ENCODE measurements at regions not wholly inside any gene's neighbourhood (a gene's known extent, or its start where the extent isn't known, plus 50 kb on each side); places are given as distances from the start of the nearest gene placed in this dataset.
"Not testable (repeated sequence)": the region's sequence is repeated elsewhere in the genome, so short reads cannot be mapped to it uniquely, and the experiment has no call there.

GRCh38 chr2:67772216-67773170 is 290.3 kb downstream of the C1D start:
- DNase-seq (ENCODE audit: low spot score), result no peak
- TF ChIP-seq, protein P1, sequence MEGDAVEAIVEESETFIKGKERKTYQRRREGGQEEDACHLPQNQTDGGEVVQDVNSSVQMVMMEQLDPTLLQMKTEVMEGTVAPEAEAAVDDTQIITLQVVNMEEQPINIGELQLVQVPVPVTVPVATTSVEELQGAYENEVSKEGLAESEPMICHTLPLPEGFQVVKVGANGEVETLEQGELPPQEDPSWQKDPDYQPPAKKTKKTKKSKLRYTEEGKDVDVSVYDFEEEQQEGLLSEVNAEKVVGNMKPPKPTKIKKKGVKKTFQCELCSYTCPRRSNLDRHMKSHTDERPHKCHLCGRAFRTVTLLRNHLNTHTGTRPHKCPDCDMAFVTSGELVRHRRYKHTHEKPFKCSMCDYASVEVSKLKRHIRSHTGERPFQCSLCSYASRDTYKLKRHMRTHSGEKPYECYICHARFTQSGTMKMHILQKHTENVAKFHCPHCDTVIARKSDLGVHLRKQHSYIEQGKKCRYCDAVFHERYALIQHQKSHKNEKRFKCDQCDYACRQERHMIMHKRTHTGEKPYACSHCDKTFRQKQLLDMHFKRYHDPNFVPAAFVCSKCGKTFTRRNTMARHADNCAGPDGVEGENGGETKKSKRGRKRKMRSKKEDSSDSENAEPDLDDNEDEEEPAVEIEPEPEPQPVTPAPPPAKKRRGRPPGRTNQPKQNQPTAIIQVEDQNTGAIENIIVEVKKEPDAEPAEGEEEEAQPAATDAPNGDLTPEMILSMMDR (IDR thresholded peaks at IDR 0.05; ENCODE audit: extremely low read depth, missing control alignments), result no peak

- TF ChIP-seq, protein P1 (IDR thresholded peaks at IDR 0.05; ENCODE audit: extremely low read depth, missing control alignments), result no peak
- DNase-seq (ENCODE audit: low spot score), result no peak
Measured at GRCh38 chr2:67773851-67774250, 289.0 kb downstream of the C1D start.

DNA sequence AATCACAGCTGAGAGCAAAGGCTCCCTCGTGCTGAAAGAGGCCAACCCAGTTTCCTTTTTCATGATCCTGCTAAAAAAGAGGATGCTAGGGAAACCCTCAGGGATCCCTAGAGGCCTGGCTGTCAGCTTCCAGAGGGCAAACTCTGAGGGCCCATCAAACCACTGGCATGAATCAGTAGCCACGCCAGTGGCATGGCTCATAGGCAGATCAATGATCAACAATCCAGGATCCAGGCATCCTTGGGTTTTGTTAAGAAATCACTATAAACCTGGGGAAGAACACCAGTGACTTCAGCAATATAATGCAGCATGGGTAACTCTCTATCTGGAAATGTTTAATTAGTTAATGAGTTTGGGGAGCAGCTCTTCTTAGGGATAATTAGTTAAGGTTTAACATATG is 286.5 kb downstream of the C1D start:
- DNase-seq (ENCODE audit: low spot score), result no peak
- TF ChIP-seq, protein P1 (IDR thresholded peaks at IDR 0.05; ENCODE audit: extremely low read depth, missing control alignments), result no peak

DNA sequence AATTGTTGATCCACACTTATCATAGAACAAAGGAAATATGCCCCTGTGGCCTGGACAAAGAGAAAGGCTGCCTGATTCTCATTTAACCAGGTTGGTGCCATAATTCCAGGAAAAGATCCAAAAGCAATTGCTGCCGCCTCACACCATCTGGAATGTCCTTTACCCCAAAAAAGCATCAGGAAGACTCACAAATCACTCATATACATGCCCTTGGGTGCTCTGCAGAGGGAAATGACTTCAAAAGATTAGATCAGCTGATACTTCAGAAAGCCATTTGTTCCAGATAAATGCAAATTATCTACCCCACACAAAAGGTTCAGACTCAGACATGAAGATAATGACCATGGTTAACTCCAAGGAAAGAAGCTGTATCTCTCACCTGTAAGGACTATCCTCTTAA is 285.8 kb downstream of the C1D start:
- no peak for DNase-seq (ENCODE audit: low spot score)
- TF ChIP-seq, protein P1 (IDR thresholded peaks at IDR 0.05; ENCODE audit: extremely low read depth, missing control alignments), result no peak

DNA sequence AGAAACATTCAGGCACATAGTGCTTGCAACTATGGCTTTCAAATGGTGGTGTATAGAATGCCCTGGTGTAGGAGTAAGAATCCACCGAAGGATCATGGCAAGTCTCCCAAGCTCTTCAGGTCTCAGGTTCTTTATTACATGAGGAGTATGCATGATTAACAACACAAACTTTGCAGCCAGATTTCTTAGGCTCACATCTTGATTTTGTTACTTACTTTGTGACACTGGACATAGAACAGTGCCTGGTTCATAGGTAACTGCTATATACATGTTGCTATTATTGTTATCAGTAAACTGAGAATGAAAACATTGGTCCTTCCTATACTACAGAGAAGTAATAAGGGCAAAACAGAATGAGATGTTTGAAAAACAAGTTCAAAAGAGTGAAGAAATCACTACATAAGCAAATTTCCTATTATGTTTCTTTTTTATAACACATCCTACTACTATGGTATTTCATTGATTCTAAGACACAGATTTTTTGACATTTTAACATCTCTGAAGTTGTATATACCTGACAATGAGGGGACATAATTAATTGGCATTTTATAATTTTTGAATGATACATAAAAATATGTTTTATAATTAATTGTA is 284.9 kb downstream of the C1D start:
- no peak for DNase-seq (ENCODE audit: low spot score)
- TF ChIP-seq, protein P1 (IDR thresholded peaks at IDR 0.05; ENCODE audit: extremely low read depth, missing control alignments), result no peak

- not testable (repeated sequence) for DNase-seq (ENCODE audit: low spot score)
Measured at GRCh38 chr2:67780841-67781240, 282.0 kb downstream of the C1D start.

DNA sequence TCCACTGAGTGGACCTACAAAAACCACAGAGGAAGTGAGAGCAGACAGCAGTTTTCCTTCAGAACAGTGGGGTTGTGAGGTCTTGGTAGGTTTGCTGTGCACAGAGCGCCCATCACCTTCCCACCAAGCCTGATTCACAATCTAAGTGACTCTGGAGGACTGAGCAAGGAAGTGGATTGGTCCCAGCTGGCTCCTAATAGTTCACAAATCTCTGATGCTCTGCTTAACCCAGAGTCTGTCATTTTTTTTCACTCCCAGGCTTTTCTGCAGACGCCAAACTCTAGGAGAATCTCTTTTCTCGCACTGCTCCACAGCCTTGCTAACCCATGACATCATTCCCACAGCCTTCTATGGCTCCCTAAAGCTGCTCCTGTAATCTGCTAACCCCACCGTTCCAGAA is 280.4 kb downstream of the C1D start:
- DNase-seq (ENCODE audit: low spot score), result no peak
- TF ChIP-seq, protein P1 (IDR thresholded peaks at IDR 0.05; ENCODE audit: extremely low read depth, missing control alignments), result no peak

Data from GM20000 (cell line).